ENCODE measurements at regions not wholly inside any gene's neighbourhood (a gene's known extent, or its start where the extent isn't known, plus 50 kb on each side); places are given as distances from the start of the nearest gene placed in this dataset.

DNA sequence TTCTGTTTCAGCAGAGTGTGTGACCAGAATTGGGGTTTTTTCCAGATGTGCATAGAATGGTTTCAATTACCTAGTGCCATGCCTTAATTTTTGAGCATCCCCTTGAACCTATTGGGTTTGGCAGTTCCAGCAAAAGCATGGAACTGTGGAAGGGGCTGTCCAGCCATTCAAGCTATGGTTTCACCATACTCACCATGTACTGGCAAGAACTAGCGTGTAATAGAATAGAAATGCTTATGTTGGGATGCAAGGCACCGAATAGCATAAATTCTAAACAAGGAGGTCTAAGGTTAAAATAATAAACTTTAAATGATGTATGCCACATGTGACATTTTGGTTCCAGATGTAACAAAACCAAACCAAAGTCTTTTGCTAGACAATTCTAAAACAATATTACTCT, 91.4 kb downstream of the MTERF1 start:
- TF ChIP-seq, protein P1, sequence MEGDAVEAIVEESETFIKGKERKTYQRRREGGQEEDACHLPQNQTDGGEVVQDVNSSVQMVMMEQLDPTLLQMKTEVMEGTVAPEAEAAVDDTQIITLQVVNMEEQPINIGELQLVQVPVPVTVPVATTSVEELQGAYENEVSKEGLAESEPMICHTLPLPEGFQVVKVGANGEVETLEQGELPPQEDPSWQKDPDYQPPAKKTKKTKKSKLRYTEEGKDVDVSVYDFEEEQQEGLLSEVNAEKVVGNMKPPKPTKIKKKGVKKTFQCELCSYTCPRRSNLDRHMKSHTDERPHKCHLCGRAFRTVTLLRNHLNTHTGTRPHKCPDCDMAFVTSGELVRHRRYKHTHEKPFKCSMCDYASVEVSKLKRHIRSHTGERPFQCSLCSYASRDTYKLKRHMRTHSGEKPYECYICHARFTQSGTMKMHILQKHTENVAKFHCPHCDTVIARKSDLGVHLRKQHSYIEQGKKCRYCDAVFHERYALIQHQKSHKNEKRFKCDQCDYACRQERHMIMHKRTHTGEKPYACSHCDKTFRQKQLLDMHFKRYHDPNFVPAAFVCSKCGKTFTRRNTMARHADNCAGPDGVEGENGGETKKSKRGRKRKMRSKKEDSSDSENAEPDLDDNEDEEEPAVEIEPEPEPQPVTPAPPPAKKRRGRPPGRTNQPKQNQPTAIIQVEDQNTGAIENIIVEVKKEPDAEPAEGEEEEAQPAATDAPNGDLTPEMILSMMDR (IDR thresholded peaks at IDR 0.05), result no peak
- TF ChIP-seq POLR2A (IDR thresholded peaks at IDR 0.05), result no peak
